ENCODE measurements at regions not wholly inside any gene's neighbourhood (a gene's known extent, or its start where the extent isn't known, plus 50 kb on each side); places are given as distances from the start of the nearest gene placed in this dataset.
A peak's percentile ranks its signal among the peaks of the same experiment; 100 is the strongest.

- H3K4me3 Mint-ChIP-seq: no peak overlapping the region
- no peaks in the 10 kb centered on the region for H3K36me3 Mint-ChIP-seq (ENCODE audit: insufficient read depth)
- DNase-seq: no peak
- no peaks in the 10 kb centered on the region for H3K4me1 Mint-ChIP-seq (ENCODE audit: low read depth)
- ATAC-seq: no peak
- H3K27me3 Mint-ChIP-seq (ENCODE audit: low read depth): no peaks in the 10 kb centered on the region
- H3K9me3 Mint-ChIP-seq: no peaks in the 10 kb centered on the region
Observed at GRCh38 chr5:33275921-33276627, 164.7 kb upstream of the TARS1 start.

GRCh38 chr5:33276628-33276950 is 164.2 kb upstream of the TARS1 start:
- no peaks in the 10 kb centered on the region for H3K27me3 Mint-ChIP-seq (ENCODE audit: low read depth)
- H3K4me3 Mint-ChIP-seq: no peak overlapping the region
- no peaks in the 10 kb centered on the region for H3K4me1 Mint-ChIP-seq (ENCODE audit: low read depth)
- no peaks in the 10 kb centered on the region for H3K36me3 Mint-ChIP-seq (ENCODE audit: insufficient read depth)
- H3K9me3 Mint-ChIP-seq: no peaks in the 10 kb centered on the region
- DNase-seq: no peak
- ATAC-seq: no peak

GRCh38 chr5:33277061-33277650 is 163.6 kb upstream of the TARS1 start:
- Mint-ChIP-seq H3K27me3 (ENCODE audit: low read depth) (no peaks in the 10 kb centered on the region), H3K4me1 (ENCODE audit: low read depth) (no peaks in the 10 kb centered on the region), H3K9me3 (no peaks in the 10 kb centered on the region), H3K36me3 (ENCODE audit: insufficient read depth) (no peaks in the 10 kb centered on the region), H3K4me3 (no peak overlapping the region)
- ATAC-seq: no peak
- no peak for DNase-seq

- no peaks in the 10 kb centered on the region for H3K4me1 Mint-ChIP-seq (ENCODE audit: low read depth)
Observed at GRCh38 chr5:33281431-33281843, 159.3 kb upstream of the TARS1 start.

GRCh38 chr5:33282157-33282556 is 158.6 kb upstream of the TARS1 start:
- ATAC-seq (no peak), DNase-seq (no peak)
- no peaks in the 10 kb centered on the region for H3K27me3 Mint-ChIP-seq (ENCODE audit: low read depth)
- no peak overlapping the region for H3K4me3 Mint-ChIP-seq
- H3K36me3 Mint-ChIP-seq (ENCODE audit: insufficient read depth): no peaks in the 10 kb centered on the region
- H3K4me1 Mint-ChIP-seq (ENCODE audit: low read depth): no peaks in the 10 kb centered on the region
- no peaks in the 10 kb centered on the region for H3K9me3 Mint-ChIP-seq

More at GRCh38 chr5:33281431-33281843, 159.3 kb upstream of the TARS1 start:
- Mint-ChIP-seq H3K9me3 (no peaks in the 10 kb centered on the region), H3K4me3 (no peak overlapping the region), H3K36me3 (ENCODE audit: insufficient read depth) (no peaks in the 10 kb centered on the region), H3K27me3 (ENCODE audit: low read depth) (no peaks in the 10 kb centered on the region)
- DNase-seq: no peak
- ATAC-seq: no peak

- no peaks in the 10 kb centered on the region for H3K36me3 Mint-ChIP-seq (ENCODE audit: insufficient read depth)
- ATAC-seq (no peak), DNase-seq (no peak)
- no peaks in the 10 kb centered on the region for H3K27me3 Mint-ChIP-seq (ENCODE audit: low read depth)
- H3K4me1 Mint-ChIP-seq (ENCODE audit: low read depth): no peaks in the 10 kb centered on the region
- no peak overlapping the region for H3K4me3 Mint-ChIP-seq
- H3K9me3 Mint-ChIP-seq: no peaks in the 10 kb centered on the region
Observed at GRCh38 chr5:33282696-33283095, 158.1 kb upstream of the TARS1 start.

- H3K4me1 Mint-ChIP-seq (ENCODE audit: low read depth): no peaks in the 10 kb centered on the region
- H3K36me3 Mint-ChIP-seq (ENCODE audit: insufficient read depth): no peaks in the 10 kb centered on the region
- no peak overlapping the region for H3K4me3 Mint-ChIP-seq
- no peak for ATAC-seq
- DNase-seq: no peak
- no peaks in the 10 kb centered on the region for H3K27me3 Mint-ChIP-seq (ENCODE audit: low read depth)
- H3K9me3 Mint-ChIP-seq: no peaks in the 10 kb centered on the region
Observed at GRCh38 chr5:33283243-33283642, 157.5 kb upstream of the TARS1 start.

GRCh38 chr5:33284681-33285080 is 156.1 kb upstream of the TARS1 start:
- no peak overlapping the region for H3K4me3 Mint-ChIP-seq
- no peak for ATAC-seq

GRCh38 chr5:33287242-33287641 is 153.5 kb upstream of the TARS1 start:
- ATAC-seq (no peak), DNase-seq (no peak)
- Mint-ChIP-seq H3K4me3 (no peak overlapping the region), H3K36me3 (ENCODE audit: insufficient read depth) (no peaks in the 10 kb centered on the region), H3K9me3 (peaks cover 7% of the 10 kb centered on the region), H3K27me3 (ENCODE audit: low read depth) (no peaks in the 10 kb centered on the region), H3K4me1 (ENCODE audit: low read depth) (no peaks in the 10 kb centered on the region)

More at GRCh38 chr5:33284681-33285080, 156.1 kb upstream of the TARS1 start:
- Mint-ChIP-seq H3K27me3 (ENCODE audit: low read depth) (no peaks in the 10 kb centered on the region), H3K36me3 (ENCODE audit: insufficient read depth) (no peaks in the 10 kb centered on the region), H3K9me3 (no peaks in the 10 kb centered on the region), H3K4me1 (ENCODE audit: low read depth) (no peaks in the 10 kb centered on the region)
- no peak for DNase-seq

GRCh38 chr5:33291216-33292000 is 149.4 kb upstream of the TARS1 start:
- no peak overlapping the region for H3K4me3 Mint-ChIP-seq
- no peaks in the 10 kb centered on the region for H3K36me3 Mint-ChIP-seq (ENCODE audit: insufficient read depth)
- peaks cover 7% of the 10 kb centered on the region for H3K9me3 Mint-ChIP-seq

GRCh38 chr5:33297760-33298216 is 143.0 kb upstream of the TARS1 start:
- Mint-ChIP-seq H3K9me3 (no peaks in the 10 kb centered on the region), H3K27me3 (ENCODE audit: low read depth) (no peaks in the 10 kb centered on the region), H3K4me1 (ENCODE audit: low read depth) (peaks cover 7% of the 10 kb centered on the region), H3K4me3 (no peak overlapping the region), H3K36me3 (ENCODE audit: insufficient read depth) (no peaks in the 10 kb centered on the region)
- ATAC-seq: no peak
- DNase-seq: no peak

More at GRCh38 chr5:33291216-33292000, 149.4 kb upstream of the TARS1 start:
- DNase-seq (no peak), ATAC-seq (no peak)
- H3K4me1 Mint-ChIP-seq (ENCODE audit: low read depth): no peaks in the 10 kb centered on the region
- H3K27me3 Mint-ChIP-seq (ENCODE audit: low read depth): no peaks in the 10 kb centered on the region

- Mint-ChIP-seq H3K4me1 (ENCODE audit: low read depth) (peaks cover 7% of the 10 kb centered on the region), H3K27me3 (ENCODE audit: low read depth) (no peaks in the 10 kb centered on the region), H3K4me3 (no peak overlapping the region), H3K36me3 (ENCODE audit: insufficient read depth) (no peaks in the 10 kb centered on the region), H3K9me3 (no peaks in the 10 kb centered on the region)
- ATAC-seq (peak in 1 of 2 donors; percentile 18), DNase-seq (no peak)
Observed at GRCh38 chr5:33299621-33300208, 141.1 kb upstream of the TARS1 start.

GRCh38 chr5:33300209-33300742 is 140.5 kb upstream of the TARS1 start:
- ATAC-seq (peak; percentile 72 to 81), DNase-seq (no peak)
- Mint-ChIP-seq H3K27me3 (ENCODE audit: low read depth) (no peaks in the 10 kb centered on the region), H3K9me3 (no peaks in the 10 kb centered on the region), H3K4me1 (ENCODE audit: low read depth) (peaks cover 7% of the 10 kb centered on the region), H3K4me3 (no peak overlapping the region), H3K36me3 (ENCODE audit: insufficient read depth) (no peaks in the 10 kb centered on the region)

GRCh38 chr5:33303579-33304095 is 137.1 kb upstream of the TARS1 start:
- no peak for ATAC-seq
- Mint-ChIP-seq H3K4me3 (no peak overlapping the region), H3K27me3 (ENCODE audit: low read depth) (no peaks in the 10 kb centered on the region), H3K9me3 (no peaks in the 10 kb centered on the region), H3K36me3 (ENCODE audit: insufficient read depth) (no peaks in the 10 kb centered on the region), H3K4me1 (ENCODE audit: low read depth) (peaks cover 7% of the 10 kb centered on the region)
- no peak for DNase-seq

Data from activated T-cell treated with anti-CD3 and anti-CD28 coated beads, Interleukin-2, amount 50 U/mL, for 4 hours (primary cell).